NCI-H128 (cell line): ENCODE measurements at regions not wholly inside any gene's neighbourhood (a gene's known extent, or its start where the extent isn't known, plus 50 kb on each side); places are given as distances from the start of the nearest gene placed in this dataset.

Experiments
- DNase-seq: peaks from one replicate; lab custom pipeline; 2025; ENCODE audit not compliant: unreplicated experiment; lab: John Stamatoyannopoulos, UW

DNA sequence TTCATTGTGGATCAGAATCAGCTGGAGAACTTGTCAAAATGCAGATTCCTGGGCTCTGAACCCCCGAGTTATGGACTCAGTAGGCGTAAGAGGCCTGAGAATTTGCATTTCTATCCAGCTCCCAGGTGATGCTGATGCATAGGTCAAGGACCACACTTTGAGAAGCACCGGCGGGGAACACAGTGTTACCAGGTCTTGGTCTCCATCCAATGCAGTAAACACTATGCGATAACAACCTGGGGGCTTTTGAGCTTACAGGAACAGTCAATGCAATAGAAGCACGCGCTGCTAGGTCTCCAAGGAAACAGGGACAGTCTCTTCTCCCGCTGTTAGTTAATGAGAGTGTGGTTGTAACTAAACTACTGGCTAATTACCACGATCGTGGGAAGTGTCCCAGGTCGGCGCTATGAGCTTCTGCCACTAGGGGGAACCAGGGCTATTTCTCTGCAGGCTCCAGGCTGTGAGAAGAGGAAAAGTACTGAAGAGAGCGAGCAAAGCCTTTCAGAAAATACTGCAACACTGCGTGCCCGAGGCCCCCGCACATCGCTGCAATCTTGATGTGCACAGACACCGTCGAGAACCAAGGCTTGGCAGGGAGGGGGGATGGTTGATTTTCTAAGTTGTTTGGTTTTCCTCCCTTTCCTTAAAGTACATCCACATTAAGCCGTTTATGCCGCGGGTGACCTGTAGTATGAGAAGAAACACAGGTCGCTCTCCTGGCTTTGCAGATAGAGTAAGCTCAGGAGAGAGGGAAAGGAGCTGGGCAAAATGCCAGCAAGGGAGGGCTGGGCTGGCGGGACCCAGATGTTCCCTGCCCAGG is 52.0 kb upstream of the KCNA1 start:
- DNase-seq = peak; percentile 68

DNA sequence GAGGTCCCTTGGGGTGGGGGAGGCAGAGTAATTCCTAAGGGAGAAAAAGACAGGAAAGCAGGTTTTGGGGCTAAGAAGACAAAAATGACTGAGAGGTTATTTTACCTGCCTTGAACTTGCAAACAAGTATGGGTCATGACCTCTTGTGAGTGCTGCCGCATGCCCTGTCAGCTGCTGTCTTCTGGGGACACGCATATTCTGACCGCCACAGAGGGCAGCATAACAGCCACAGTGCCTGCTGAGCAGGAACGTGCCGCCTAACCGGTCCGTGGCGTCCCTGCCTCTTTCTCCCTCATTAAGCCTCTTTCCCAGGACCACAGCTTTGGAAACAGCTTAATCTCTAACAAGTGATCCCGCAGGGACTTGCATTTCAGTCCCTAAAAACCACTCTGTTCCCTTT is 51.3 kb upstream of the KCNA1 start:
- DNase-seq = no peak

DNA sequence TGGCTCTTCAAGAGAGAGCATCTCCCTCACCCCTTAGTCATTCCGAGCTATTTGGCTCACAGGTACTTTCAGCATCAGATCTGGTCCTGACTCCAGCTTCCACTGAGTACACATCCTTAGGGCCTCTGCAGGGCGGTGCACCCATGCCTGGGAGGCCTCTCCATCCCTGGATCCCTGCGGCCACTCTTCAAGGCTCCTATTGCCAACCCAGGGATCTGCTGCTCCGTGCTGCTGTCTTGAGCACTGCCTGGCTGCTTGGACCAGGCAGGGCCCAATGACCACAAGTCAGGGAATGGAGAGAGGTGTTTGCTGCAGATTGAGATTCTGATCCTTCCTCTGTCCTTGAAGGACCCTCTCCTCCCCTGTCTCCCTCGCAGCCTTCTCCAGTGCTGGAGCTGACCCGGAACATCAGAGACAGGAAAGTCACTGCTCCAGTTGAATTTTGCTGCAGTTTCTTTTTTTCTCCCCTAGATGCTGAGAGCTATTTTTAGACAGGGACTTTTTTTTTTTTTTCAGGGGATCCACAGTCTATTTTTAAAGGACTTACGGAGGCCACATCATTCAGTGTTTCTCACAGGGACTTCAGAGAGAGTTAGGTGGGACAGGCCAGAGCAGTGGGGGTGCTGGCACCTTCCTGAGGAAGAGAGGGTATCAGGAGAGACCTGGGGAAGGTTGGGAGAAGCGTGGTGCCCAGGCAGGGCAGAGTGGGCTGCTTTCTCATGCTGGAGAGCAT is 50.1 kb upstream of the KCNA1 start:
- DNase-seq = no peak
